Hematopoietic multipotent progenitor cell treated with erythropoietin and hydrocortisone succinate and interleukin-3 and kit ligand, for 6 days (in vitro differentiated cells): ENCODE measurements at regions not wholly inside any gene's neighbourhood (a gene's known extent, or its start where the extent isn't known, plus 50 kb on each side); places are given as distances from the start of the nearest gene placed in this dataset.

ENCODE experiments used
- DNase-seq: peaks from one replicate; pipeline ENCODE4 v3.0.0-alpha.2; 2015

- no peak for DNase-seq
Observed at GRCh38 chr21:21730512-21730911, 732.3 kb downstream of the NCAM2 start.

- no peak for DNase-seq
Observed at GRCh38 chr21:21731626-21732025, 733.4 kb downstream of the NCAM2 start.

- DNase-seq: no peak
Observed at GRCh38 chr21:21734088-21734487, 735.9 kb downstream of the NCAM2 start.

- DNase-seq: no peak
Observed at GRCh38 chr21:21737186-21737585, 739.0 kb downstream of the NCAM2 start.

GRCh38 chr21:21740207-21740606 lies 742.0 kb downstream of the NCAM2 start:
- DNase-seq: no peak

- DNase-seq: no peak
Observed at GRCh38 chr21:21750124-21750825, 752.1 kb downstream of the NCAM2 start.

GRCh38 chr21:21751286-21751685 lies 753.1 kb downstream of the NCAM2 start:
- no peak for DNase-seq

- DNase-seq: no peak
Observed at GRCh38 chr21:21762855-21763254, 764.6 kb downstream of the NCAM2 start.

- DNase-seq: no peak
Observed at GRCh38 chr21:21764281-21764680, 766.1 kb downstream of the NCAM2 start.

GRCh38 chr21:21767276-21767675 lies 769.1 kb downstream of the NCAM2 start:
- DNase-seq: no peak

GRCh38 chr21:21788591-21788990 lies 790.4 kb downstream of the NCAM2 start:
- no peak for DNase-seq

- DNase-seq: no peak
Observed at GRCh38 chr21:21801921-21802320, 803.7 kb downstream of the NCAM2 start.

GRCh38 chr21:21806711-21807597 lies 808.7 kb downstream of the NCAM2 start:
- no peak for DNase-seq

GRCh38 chr21:21807598-21807903 lies 809.3 kb downstream of the NCAM2 start:
- DNase-seq: no peak

GRCh38 chr21:21813289-21813688 lies 815.1 kb downstream of the NCAM2 start:
- no peak for DNase-seq

GRCh38 chr21:21813934-21814333 lies 815.7 kb downstream of the NCAM2 start:
- no peak for DNase-seq

- DNase-seq: no peak
Observed at GRCh38 chr21:21816778-21817177, 818.6 kb downstream of the NCAM2 start.

- DNase-seq: no peak
Observed at GRCh38 chr21:21818898-21819297, 820.7 kb downstream of the NCAM2 start.

GRCh38 chr21:21828130-21828529 lies 829.9 kb downstream of the NCAM2 start:
- no peak for DNase-seq

- no peak for DNase-seq
Observed at GRCh38 chr21:21831036-21831435, 832.8 kb downstream of the NCAM2 start.

GRCh38 chr21:21845901-21846300 lies 847.7 kb downstream of the NCAM2 start:
- no peak for DNase-seq

- no peak for DNase-seq
Observed at GRCh38 chr21:21851205-21851604, 853.0 kb downstream of the NCAM2 start.

- DNase-seq: no peak
Observed at GRCh38 chr21:21851657-21852056, 853.4 kb downstream of the NCAM2 start.

GRCh38 chr21:21858502-21859334 lies 860.5 kb downstream of the NCAM2 start:
- no peak for DNase-seq
